HG02678 (cell line): ENCODE measurements at regions not wholly inside any gene's neighbourhood (a gene's known extent, or its start where the extent isn't known, plus 50 kb on each side); places are given as distances from the start of the nearest gene placed in this dataset.
A peak's percentile ranks its signal among the peaks of the same experiment; 100 is the strongest.

ENCODE experiments used
- ATAC-seq: cut with Tn5 transposase; IDR thresholded peaks from one replicate; pipeline ENCODE4 v1.9.1; 2021; ENCODE audit warnings: mild to moderate bottlenecking, moderate library complexity; ENCODE audit not compliant: unreplicated experiment

DNA sequence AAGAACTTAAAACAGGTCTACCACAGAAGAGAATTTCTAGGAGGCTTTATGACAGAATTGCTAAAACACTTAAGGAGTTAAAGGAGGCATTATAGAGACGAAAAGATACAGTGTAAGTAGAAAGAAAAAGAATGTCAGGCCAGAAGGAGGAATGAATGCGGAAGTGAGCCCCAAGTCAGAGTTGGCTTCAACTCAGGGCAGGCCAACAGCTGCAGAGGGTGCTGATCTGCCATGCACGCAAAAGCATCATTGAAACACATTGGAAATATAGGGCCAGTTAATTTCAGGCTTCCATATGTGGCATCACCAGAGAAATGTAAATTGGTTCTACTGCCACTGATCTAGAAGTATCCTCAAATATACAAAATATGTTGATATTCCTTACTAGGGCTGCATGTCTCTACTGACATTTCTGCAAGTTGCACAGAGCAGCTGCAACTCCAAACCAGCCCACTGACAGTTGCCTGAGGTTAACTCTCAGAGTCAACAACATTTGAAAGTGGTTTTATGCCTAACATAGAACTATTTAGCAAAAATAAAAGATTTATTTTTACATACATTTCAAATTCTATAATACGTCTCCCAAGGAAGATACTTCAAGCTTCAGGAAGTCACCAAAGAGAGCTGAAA, 324.1 kb downstream of the C11orf87 start:
- ATAC-seq: no peak

DNA sequence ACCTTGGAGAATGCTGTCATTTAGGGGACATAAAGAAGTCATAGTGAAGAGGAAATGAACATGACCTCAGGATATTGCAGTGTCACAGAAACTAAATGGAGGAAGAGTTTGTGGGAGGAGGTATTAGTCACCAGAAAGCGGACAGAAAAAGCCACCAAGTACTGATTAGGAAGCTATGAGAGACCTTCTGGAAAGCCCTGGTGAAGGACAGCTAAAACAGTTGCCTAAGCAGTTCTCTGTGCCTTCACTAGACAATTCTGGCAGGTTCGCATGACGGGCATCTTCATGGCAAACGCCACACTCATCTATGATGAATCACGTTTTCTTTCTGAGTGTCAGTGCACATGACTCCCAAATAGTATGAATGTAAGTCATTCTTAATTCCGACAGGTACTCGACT, 325.8 kb downstream of the C11orf87 start:
- ATAC-seq: no peak

DNA sequence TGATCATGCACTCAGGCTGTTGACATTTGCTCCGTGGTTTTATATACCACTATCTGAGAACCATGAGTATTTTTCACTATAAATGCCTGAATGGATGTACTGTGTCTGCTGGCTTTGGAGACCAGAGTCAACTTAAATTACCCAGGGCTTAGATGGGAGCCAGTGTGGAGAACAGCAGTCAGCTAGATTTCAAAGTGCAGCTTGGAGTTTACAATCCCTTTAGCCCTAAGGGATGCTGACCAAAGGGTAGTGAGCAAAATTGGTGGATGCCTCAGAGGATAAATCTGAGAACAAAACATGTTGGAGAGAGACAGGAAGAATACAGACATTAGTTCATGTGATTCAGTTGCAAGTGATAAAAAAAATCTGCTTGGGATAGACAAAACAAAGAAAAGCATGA, 327.5 kb downstream of the C11orf87 start:
- ATAC-seq: no peak

DNA sequence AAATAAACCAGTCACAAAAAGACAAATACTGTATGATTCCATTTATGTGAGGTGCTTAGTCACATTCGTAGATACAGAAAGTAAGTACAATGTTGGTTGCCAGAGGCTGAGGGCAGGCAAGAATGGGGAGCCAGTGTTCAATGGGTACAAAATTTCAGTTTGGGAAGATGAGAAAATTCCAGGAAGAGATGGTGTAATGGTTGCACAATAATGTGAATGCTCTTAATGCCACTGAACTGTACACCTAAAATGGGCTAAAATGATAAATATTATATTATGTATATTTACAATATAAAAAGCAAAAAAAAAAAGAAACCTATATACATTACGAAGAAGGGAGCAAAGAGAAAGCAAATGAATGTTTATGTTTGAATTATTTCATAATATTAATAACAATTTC, 329.0 kb downstream of the C11orf87 start:
- no peak for ATAC-seq

DNA sequence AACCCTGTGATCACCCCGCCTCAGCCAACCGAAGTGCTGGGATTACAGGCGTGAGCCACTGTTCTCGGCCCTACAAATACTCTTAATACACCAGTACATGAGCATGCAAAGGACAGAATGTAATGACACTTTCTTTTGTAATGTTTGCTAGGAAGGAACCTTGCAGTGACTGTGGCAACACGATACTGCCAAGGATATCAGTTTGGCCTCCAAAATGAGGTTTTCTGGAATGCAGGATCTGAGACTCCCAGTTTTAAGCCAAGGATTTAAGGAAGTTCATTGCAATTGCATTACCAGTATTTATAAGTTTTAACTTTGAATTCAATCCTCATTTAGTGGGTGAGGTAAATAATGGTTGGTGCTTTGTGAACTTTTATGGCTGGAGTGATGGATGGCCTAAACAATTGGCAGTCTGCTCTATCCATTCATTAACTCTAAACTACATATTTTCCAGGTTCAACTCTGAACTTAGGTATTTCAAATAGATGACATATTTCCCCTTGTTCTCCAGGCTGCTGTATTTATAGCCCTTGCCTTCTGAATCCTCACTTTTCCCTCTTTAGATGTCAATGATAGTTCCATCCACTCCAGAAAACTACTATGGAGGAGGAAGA, 330.3 kb downstream of the C11orf87 start:
- ATAC-seq: no peak

DNA sequence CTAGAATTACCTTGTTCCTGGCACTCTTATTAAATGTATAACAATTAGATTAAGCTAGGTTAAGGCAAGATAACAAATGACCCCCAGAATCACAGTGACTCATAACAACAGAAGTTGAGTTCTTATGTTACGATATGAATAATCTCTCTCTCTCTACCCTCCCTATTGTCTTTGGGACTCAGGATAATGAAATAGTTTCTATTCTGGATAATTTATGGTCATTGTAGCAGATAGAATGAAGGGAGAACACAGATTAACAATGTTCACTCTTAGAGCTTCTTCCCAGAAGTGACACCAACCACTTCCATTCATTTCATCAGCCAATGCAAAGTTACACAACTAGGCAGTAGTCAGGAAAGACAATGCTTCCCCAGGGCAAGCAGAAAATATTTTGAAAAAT, 334.5 kb downstream of the C11orf87 start:
- ATAC-seq: no peak

DNA sequence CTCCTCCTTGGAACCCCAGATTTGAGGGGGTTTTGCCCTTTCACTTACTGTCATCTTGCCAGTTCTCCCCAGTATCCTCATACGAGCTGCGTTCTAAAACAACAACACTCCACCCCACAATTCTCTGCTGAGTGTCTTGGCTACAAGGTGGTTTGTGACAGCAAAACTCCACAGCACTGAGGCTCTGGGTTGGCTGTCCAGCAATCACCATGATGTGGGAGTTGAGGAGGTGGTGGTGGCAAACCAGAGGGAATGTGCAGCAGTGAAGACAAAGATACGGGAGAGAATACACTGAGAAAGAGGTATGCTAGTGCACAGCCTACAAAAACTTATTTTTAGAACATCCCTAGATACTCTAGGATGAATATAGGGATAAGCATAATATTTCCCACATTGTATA, 335.0 kb downstream of the C11orf87 start:
- ATAC-seq: no peak

DNA sequence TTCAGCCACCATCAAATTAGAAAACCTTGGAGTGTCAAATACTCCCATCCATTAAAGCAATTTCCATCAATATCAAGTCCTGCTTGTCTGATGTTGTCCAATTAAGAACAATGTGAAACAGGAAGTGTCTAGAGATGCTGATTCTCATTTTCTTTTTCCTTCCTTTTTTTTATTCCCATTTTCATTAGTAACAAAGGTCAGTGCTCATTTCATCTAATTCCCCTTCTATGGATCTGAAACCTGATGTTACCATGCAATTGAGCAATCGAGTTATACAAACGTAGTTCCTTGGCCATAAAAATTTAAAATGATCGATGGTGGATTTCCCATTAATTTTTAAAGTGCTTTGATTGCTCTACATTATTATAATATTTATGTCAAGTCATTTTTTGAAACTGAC, 330.6 kb upstream of the ZC3H12C start:
- no peak for ATAC-seq

DNA sequence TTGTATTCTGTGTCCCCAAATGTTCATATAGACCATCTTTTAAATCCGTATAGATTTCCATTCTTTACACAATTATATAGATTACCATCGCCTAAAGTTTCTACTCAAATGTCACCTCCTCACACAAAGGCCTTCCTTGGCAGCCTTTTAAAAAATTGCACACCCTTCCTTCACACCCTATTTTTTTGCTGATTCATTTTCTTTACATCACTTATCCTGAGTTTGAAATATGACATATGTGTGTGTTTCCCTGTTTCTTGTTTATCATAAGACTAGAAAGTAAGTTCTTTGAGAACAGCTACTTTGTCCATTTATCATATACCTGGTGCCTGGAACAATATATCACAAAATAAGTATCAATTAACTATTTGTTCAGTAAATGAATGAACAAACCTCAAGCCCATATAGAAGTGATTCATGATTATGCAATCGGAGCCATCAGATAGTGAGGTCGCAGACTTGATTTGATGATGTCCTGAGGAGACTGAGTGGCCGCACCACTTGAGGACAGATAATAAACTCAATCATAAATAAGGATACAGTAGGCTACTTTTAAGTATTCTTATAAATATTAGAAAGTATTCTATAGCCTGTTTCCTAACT, 327.4 kb upstream of the ZC3H12C start:
- ATAC-seq: no peak

DNA sequence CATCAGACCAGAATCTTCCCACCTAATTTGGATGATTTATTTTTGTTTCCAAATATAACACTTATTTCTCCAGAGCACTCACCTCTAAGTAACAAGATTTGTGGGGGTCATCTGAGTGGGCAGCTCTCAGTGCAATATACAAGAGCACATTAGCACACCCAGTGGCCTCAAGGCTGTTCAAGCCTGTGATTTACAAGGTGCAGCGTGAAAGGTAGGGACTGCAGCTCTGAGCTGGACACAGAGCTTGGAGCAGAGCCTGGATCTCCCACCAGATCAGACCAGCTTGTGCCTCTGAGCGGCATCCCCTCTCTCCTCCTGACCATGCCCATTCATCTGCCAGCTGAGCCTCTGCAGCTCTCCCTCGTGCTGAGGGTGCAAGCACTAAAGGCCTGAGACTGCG, 323.3 kb upstream of the ZC3H12C start:
- ATAC-seq: no peak

DNA sequence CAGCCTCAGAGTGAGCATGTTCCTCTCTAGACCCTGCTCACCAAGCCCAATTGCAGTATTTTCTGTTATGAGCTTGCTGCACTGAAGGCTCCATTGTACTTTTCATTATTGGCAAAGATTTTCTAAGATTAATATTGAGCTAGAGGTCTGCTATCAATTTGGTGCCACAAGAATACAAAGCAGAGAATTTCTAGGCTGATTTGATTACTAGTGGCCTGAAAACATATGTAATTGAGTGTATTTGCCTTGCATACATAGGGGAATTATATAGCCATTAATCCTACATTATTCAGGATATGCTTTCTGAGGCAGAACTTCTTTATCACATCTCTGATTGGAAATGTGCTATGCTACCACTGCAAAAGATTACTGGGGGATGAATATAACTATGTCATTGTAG, 322.9 kb upstream of the ZC3H12C start:
- ATAC-seq: no peak

DNA sequence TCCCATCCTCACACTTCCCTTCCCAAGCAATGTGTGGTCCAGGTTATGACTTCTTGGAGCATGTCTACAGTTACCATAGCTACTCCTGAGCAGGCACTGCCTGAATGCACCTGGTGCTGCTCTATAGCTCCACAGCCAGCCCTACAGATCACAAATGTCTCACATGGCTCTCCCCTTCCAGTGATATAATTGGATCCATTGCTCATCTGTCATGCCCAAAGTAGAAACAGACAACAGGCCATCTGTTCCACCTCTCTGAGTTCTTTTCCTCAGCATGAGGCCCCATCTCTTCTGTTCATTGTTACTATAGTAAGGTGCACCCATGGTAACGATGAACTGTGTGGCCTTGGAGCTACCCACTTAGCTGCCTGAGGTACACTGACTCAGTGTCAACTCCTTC, 320.3 kb upstream of the ZC3H12C start:
- no peak for ATAC-seq

DNA sequence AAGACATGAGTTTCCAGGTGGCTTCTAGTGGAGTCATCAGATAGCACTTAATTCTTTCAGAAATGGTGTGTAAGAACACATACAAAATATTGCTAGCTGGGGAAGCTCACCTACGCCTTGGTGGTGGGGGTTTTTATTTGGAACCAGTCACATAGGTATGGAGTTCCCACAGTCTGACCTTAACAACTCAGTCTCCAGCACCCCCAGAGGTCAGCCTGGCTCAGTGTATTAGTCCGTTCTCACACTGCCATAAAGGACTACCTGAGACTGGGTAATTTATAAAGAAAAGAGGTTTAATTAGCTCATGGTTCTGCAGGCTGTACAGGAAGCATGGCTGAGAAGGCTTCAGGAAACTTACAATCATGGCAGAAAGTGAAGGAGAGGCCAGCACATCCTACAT, 317.5 kb upstream of the ZC3H12C start:
- ATAC-seq: no peak

DNA sequence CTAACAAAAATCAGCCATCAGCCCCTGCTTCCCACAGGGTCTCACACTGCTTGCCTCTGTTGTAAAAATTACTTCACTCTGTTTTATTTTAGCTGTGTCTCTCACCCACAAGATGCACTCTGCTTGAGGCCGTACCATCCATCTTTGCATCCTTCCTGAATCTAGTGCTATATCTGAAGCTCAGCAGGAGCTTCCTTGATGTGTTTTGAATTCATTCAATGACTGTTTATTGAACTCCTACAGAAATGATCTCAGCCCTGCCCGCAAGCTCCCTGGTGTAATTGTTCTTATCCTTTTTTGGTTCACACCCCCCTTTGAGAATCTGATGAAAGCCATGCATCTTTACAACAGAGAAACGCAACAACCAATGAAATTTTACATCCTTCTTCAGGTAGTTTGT, 310.2 kb upstream of the ZC3H12C start:
- no peak for ATAC-seq

DNA sequence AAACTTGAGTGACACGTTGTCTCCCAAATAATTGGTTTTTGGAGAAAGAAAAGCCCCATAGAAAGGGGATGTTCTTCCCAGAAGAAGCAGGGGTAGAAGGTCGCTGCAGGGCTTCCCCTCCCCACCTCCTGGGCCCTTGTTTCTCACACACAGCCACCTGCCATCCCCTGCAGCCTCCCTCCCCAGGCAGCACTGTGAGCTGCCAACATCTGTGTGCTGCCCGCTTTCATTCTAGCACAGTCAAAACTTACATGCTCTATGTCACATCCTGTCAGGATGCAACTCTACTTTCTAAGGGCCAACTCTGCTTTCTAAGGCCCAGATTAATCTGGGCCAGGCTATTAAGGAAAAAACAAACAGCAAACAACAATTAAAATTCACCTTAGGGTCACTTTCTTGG, 309.4 kb upstream of the ZC3H12C start:
- peak; percentile 63 for ATAC-seq

DNA sequence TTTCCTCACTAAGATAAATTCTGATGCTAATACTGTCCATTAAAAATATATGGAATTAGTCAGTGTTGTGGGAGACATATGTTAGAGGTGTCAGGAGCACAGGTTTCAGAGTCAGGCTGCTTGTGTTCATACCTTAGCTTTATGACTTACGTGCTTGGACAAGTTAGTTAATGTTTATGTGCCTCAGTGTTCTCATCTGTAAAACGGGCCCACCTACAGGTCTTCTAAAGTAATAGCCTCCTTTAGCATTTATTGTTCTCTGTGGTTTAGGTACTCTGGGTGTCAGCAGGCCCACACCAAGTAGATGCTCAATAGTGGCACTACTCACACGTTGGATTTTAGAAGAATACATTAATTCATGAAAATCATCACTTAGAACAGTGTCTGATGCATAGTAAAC, 308.7 kb upstream of the ZC3H12C start:
- ATAC-seq: no peak

DNA sequence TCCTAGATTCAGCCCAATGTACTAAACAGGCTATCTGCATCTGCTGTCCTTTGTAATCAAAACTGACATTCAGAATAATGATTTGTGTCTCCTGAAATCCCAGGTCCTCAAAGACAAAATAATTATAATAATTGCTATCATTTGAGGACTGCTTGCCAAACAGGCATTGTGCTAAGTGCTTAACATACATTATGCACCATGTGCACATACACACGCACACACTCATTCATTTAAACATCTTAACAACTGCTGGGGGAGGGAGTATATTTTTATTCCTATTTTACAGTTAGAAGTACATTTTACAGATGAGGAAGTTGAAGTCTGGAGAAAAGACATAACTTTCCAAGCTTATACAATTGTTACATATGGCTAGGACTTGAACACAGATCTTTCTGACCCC, 308.0 kb upstream of the ZC3H12C start:
- ATAC-seq: no peak

DNA sequence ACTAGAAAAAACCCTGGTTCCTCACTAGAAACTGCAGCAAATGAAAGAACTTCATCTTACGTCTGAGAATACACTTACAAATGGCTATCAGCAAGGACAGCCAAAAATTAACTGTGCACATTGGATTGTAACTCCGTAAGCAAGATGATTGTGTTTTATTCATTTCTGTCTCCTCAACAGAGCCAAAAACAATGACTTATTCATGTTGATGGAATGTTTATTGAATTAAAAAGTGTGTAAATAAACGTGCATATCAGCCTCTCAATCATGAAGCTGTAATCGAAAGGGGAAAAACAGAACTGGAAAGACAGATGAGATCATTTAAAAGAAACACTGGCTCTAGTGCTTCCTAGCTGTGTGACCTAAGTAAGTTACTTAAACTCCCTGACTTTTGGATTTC, 307.5 kb upstream of the ZC3H12C start:
- no peak for ATAC-seq

DNA sequence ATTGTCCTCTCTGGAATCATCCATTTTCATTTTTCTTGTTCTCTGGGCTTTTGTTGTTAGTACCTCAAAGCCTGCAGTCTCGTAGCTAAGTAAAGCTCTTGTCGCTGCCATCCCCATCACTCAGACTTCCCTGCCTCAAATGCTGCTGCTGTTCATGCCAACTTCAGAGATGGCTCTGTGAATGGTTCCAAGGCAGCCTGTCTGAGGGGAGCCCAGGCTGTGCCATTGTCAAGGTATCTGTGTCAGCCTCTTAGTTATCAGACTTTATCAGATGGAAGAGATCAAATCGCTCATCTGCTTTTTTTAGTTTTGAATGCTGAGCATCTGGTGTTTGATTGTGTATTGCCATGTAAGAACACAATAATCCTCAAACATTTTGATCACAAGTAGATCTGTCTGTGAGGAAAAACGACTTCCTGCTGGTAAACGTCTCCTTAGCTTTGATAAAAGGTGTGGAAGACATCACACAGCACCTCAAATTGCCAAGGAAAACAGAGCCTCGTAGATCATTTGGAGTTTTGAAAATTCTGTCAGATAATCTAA, 304.2 kb upstream of the ZC3H12C start:
- ATAC-seq: no peak

DNA sequence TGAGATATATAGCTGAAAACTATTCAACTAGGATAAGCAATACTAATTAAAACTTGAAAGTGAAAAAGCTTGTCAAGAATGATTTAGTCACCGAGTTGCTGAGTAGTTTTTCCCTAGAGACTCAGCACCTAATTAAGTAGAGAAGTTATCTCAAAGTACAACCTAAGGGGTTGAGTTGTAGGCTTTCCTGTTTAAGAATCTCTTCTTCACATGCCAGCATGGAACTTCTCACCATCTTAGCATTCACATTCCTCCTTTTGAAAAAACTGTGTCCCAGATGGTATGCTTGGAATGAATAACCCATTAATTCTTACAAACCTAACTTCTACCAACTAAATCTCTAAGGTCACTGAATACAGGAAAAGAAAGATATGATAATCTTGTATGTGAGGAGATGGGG, 303.3 kb upstream of the ZC3H12C start:
- ATAC-seq: no peak

DNA sequence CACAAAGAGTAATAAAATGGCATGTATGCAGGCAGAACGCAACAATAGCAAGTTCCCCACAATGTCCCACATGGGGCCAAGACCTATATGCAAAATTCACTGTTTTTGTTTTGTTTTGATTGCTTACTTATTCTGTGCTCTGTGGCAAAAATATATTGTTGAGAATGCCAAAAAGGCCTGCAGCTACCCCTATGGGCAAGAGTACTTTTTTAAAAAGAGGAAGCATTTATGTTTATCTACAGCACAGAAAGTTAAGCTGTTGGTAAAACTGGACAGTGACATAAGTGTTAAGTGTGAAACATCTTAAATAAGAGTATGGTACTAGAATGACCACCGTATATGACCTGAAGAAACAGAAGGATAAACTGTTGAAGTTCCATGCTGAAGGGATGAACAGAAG, 301.9 kb upstream of the ZC3H12C start:
- ATAC-seq: no peak

DNA sequence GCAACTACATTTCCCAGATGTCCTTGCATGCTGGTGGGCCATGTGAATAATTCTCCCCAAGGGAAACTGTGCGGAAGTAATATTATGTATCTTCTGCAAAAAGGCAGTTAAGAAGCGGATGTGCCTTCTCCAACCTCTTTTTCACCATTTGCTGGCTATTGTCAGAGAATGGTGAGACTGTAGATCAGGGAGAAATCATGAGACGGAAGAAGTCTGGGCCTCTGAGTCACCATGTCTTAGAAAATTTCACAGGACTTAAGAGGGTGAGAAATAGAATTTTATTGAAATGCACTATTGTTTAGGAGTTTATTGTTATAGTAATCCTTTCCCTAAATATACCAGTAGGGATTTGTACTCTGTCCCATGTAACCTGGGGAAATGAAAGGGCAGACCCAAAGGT, 298.7 kb upstream of the ZC3H12C start:
- ATAC-seq: no peak

DNA sequence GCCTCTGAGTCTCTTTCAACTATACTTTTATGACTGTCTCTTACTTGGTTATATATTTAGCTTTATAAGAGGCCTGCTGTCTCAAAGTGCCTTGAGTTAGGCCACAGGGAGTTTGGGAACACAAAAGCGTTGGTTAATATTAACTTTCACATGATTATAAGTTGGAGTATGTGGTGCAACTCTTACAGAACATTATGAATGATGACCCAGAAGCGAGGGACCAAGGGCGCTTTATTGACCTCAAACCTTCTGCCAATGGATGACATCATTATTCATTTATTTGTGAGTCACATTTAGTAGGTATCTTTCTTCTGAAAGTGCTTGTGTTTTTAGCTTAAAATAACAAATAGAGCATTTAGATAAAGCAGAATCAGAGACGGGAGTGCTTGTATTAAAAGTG, 298.0 kb upstream of the ZC3H12C start:
- ATAC-seq: no peak
